ENCODE measurements at regions not wholly inside any gene's neighbourhood (a gene's known extent, or its start where the extent isn't known, plus 50 kb on each side); places are given as distances from the start of the nearest gene placed in this dataset.

GRCh38 chr11:26851696-26852095 lies 129.8 kb upstream of the SLC5A12 start:
- dilution Hi-C loops (cut with MboI; ENCODE audit: extremely low pct_ligation_motif_present, low sequenced_read_pairs), result no loop called here
- DNase-seq (ENCODE audit: low read depth, low spot score) (no peak), FAIRE-seq (no peak)
- no peaks in the 10 kb centered on the region for H3K9me3 ChIP-seq (replicated peaks; ENCODE audit: control insufficient read depth, insufficient read depth, low read length)
- no peak for TF ChIP-seq FOS (IDR thresholded peaks at IDR 0.05; ENCODE audit: borderline replicate concordance, insufficient read depth, low read length)
- no peak for TF ChIP-seq GATA2 (IDR thresholded peaks at IDR 0.05; ENCODE audit: insufficient read depth, insufficient read length, low read depth, low read length)
- no peak for TF ChIP-seq POLR2AphosphoS5 (IDR thresholded peaks at IDR 0.05; ENCODE audit: insufficient read depth, low read depth, low read length)
- intact Hi-C loops (cut with micrococcal nuclease), result no loop called here
- H3K27me3 ChIP-seq (ENCODE audit: control insufficient read depth in 2 of 2, insufficient read depth in 2 of 2, low read length in 2 of 2), result no peaks in the 10 kb centered on the region
- ChIA-PET POLR2A (no interaction called here), CTCF (no interaction called here)
- no peak overlapping the region for H3K9ac ChIP-seq (replicated peaks; ENCODE audit: extremely low read depth, insufficient read depth, low read length)
- H3K4me2 ChIP-seq (ENCODE audit: insufficient read depth, low read length), result no peak overlapping the region
- no peak overlapping the region for H2AFZ ChIP-seq (ENCODE audit: low read depth, low read length)
- H4K20me1 ChIP-seq (replicated peaks; ENCODE audit: control insufficient read depth, extremely low read depth, insufficient read depth, low read length), result no peaks in the 10 kb centered on the region
- H3K9me1 ChIP-seq (replicated peaks; ENCODE audit: control insufficient read depth, extremely low read depth, insufficient read depth, low read length), result no peaks in the 10 kb centered on the region
- H3K4me1 ChIP-seq (ENCODE audit: control insufficient read depth, extremely low read depth, insufficient read depth, low read length), result no peaks in the 10 kb centered on the region
- BruUV-seq (replicated peaks), result no TSS peak
- no peaks in the 10 kb centered on the region for H3K36me3 ChIP-seq (ENCODE audit: control insufficient read depth in 2 of 2, extremely low read depth in 1 of 2, insufficient read depth in 2 of 2, low read length in 2 of 2)
- H3K79me2 ChIP-seq (ENCODE audit: control insufficient read depth, insufficient read depth, low read length), result no peaks in the 10 kb centered on the region
- H3K27ac ChIP-seq (ENCODE audit: insufficient read depth, low read depth, low read length), result no peak overlapping the region
- no peak overlapping the region for H3K4me3 ChIP-seq (replicated peaks in 1 of 3; ENCODE audit: insufficient read depth in 1 of 3, low read depth in 1 of 3, low read length in 3 of 3)

DNA sequence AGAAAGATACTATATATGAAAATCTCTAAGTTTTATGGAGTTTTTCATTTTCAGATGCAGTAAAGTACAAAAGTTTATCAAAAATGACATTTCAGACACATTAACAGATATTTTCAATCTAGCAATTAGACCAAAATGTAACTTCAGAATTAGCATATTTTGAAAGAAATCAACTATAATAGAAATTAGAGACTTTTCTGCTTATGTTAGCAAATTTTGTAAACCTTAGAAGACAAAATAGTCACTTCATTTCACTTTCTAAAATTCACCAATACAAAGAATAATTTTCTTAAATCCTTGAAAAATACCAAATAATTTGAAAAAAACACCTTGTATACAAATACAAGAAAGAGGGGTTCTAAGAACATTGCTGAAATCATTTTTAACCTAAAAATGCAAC lies 135.8 kb upstream of the FIBIN start:
- H3K79me2 ChIP-seq (ENCODE audit: control insufficient read depth, insufficient read depth, low read length), result no peaks in the 10 kb centered on the region
- DNase-seq (ENCODE audit: low read depth, low spot score), result no peak
- no peaks in the 10 kb centered on the region for H3K9me3 ChIP-seq (replicated peaks; ENCODE audit: control insufficient read depth, insufficient read depth, low read length)
- dilution Hi-C loops (cut with MboI; ENCODE audit: extremely low pct_ligation_motif_present, low sequenced_read_pairs) (no loop called here), intact Hi-C loops (cut with micrococcal nuclease) (no loop called here)
- H3K36me3 ChIP-seq (ENCODE audit: control insufficient read depth in 2 of 2, extremely low read depth in 1 of 2, insufficient read depth in 2 of 2, low read length in 2 of 2), result no peaks in the 10 kb centered on the region
- no peak overlapping the region for H3K4me2 ChIP-seq (ENCODE audit: insufficient read depth, low read length)
- POLR2A ChIA-PET, result no interaction called here
- BruUV-seq (replicated peaks), result no TSS peak
- no peaks in the 10 kb centered on the region for H3K4me1 ChIP-seq (ENCODE audit: control insufficient read depth, extremely low read depth, insufficient read depth, low read length)
- no peak overlapping the region for H2AFZ ChIP-seq (ENCODE audit: low read depth, low read length)
- no peaks in the 10 kb centered on the region for H4K20me1 ChIP-seq (replicated peaks; ENCODE audit: control insufficient read depth, extremely low read depth, insufficient read depth, low read length)
- H3K9ac ChIP-seq (replicated peaks; ENCODE audit: extremely low read depth, insufficient read depth, low read length), result no peak overlapping the region
- no peak for TF ChIP-seq FOS (IDR thresholded peaks at IDR 0.05; ENCODE audit: borderline replicate concordance, insufficient read depth, low read length)
- TF ChIP-seq, protein P1, sequence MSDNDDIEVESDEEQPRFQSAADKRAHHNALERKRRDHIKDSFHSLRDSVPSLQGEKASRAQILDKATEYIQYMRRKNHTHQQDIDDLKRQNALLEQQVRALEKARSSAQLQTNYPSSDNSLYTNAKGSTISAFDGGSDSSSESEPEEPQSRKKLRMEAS (IDR thresholded peaks at IDR 0.05; ENCODE audit: insufficient read depth, insufficient read length), result no peak
- TF ChIP-seq EZH2 (IDR thresholded peaks at IDR 0.05; ENCODE audit: borderline replicate concordance, low read depth, low read length, severe bottlenecking), result no peak
- TF ChIP-seq MYC (IDR thresholded peaks at IDR 0.05; ENCODE audit: low read depth, low read length), result no peak
- TF ChIP-seq JUN (IDR thresholded peaks at IDR 0.05; ENCODE audit: borderline replicate concordance, insufficient read depth, insufficient read length, low read depth), result no peak
- TF ChIP-seq POLR2AphosphoS5 (IDR thresholded peaks at IDR 0.05; ENCODE audit: insufficient read depth, low read depth, low read length), result no peak
- TF ChIP-seq, protein P2, sequence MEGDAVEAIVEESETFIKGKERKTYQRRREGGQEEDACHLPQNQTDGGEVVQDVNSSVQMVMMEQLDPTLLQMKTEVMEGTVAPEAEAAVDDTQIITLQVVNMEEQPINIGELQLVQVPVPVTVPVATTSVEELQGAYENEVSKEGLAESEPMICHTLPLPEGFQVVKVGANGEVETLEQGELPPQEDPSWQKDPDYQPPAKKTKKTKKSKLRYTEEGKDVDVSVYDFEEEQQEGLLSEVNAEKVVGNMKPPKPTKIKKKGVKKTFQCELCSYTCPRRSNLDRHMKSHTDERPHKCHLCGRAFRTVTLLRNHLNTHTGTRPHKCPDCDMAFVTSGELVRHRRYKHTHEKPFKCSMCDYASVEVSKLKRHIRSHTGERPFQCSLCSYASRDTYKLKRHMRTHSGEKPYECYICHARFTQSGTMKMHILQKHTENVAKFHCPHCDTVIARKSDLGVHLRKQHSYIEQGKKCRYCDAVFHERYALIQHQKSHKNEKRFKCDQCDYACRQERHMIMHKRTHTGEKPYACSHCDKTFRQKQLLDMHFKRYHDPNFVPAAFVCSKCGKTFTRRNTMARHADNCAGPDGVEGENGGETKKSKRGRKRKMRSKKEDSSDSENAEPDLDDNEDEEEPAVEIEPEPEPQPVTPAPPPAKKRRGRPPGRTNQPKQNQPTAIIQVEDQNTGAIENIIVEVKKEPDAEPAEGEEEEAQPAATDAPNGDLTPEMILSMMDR (IDR thresholded peaks at IDR 0.05; ENCODE audit: extremely low read depth in 1 of 2, insufficient read depth in 1 of 2, low read depth in 1 of 2, low read length in 2 of 2), result no peak
- no peak for TF ChIP-seq POLR2A (IDR thresholded peaks at IDR 0.05; ENCODE audit: low read depth, low read length)
- no peak for TF ChIP-seq GATA2 (IDR thresholded peaks at IDR 0.05; ENCODE audit: insufficient read depth, insufficient read length, low read depth, low read length)
- no peaks in the 10 kb centered on the region for H3K27me3 ChIP-seq (ENCODE audit: control insufficient read depth in 2 of 2, insufficient read depth in 2 of 2, low read length in 2 of 2)
- CTCF ChIA-PET, result no interaction called here
- no peak for FAIRE-seq
- H3K27ac ChIP-seq (ENCODE audit: insufficient read depth, low read depth, low read length), result no peak overlapping the region
- no peaks in the 10 kb centered on the region for H3K9me1 ChIP-seq (replicated peaks; ENCODE audit: control insufficient read depth, extremely low read depth, insufficient read depth, low read length)
- H3K4me3 ChIP-seq (replicated peaks in 1 of 3; ENCODE audit: insufficient read depth in 1 of 3, low read depth in 1 of 3, low read length in 3 of 3), result no peak overlapping the region

All from endothelial cell of umbilical vein (primary cell).